GM12892 (cell line): ENCODE measurements at regions not wholly inside any gene's neighbourhood (a gene's known extent, or its start where the extent isn't known, plus 50 kb on each side); places are given as distances from the start of the nearest gene placed in this dataset.

ENCODE experiments used
- DNase-seq: peaks from one replicate; pipeline ENCODE4 v3.0.0; 2011; ENCODE audit not compliant: insufficient read length
- FAIRE-seq: peaks from 2 replicates; lab custom pipeline; 2011; peaks lifted over from hg19 to GRCh38; lab: Jason Lieb, UNC
- POLR2A ChIP-seq: IDR thresholded peaks from 2 replicates; pipeline ENCODE4 v1.6.1; 2011; ENCODE audit warnings: low read depth, low read length, control low read depth
- POLR2AphosphoS5 ChIP-seq: IDR thresholded peaks from 2 replicates; pipeline ENCODE4 v1.6.1; 2011; ENCODE audit warnings: low read depth, low read length, control low read depth
- TAF1 ChIP-seq: IDR thresholded peaks from 2 replicates; pipeline ENCODE4 v1.6.1; 2011; ENCODE audit warnings: low read depth, mild to moderate bottlenecking, control low read depth, low read length, borderline replicate concordance

GRCh38 chr2:107006836-107007235 lies 120.9 kb upstream of the ST6GAL2 start:
- DNase-seq (no peak), FAIRE-seq (no peak)
- TF ChIP-seq POLR2AphosphoS5 (no peak), TAF1 (no peak), POLR2A (no peak)

- no peak for FAIRE-seq
- TF ChIP-seq POLR2AphosphoS5 (no peak), POLR2A (no peak)
- no peak for DNase-seq
These were observed 122.0 kb upstream of the ST6GAL2 start for GRCh38 chr2:107007927-107008326.

- no peak for DNase-seq
- TF ChIP-seq POLR2A (no peak), TAF1 (no peak), POLR2AphosphoS5 (no peak)
- no peak for FAIRE-seq
These were observed 122.9 kb upstream of the ST6GAL2 start for GRCh38 chr2:107008843-107009242.

GRCh38 chr2:107009275-107009674 lies 123.3 kb upstream of the ST6GAL2 start:
- FAIRE-seq = no peak
- DNase-seq = no peak
- no peak for TF ChIP-seq POLR2A
- no peak for TF ChIP-seq POLR2AphosphoS5
- no peak for TF ChIP-seq TAF1

- no peak for FAIRE-seq
These were observed 126.8 kb upstream of the ST6GAL2 start for GRCh38 chr2:107012714-107013306.

GRCh38 chr2:107013884-107014283 lies 127.9 kb upstream of the ST6GAL2 start:
- no peak for DNase-seq
- TF ChIP-seq TAF1 = no peak
- TF ChIP-seq POLR2A = no peak
- no peak for TF ChIP-seq POLR2AphosphoS5
- no peak for FAIRE-seq

More at GRCh38 chr2:107012714-107013306, 126.8 kb upstream of the ST6GAL2 start:
- TF ChIP-seq POLR2A (no peak), POLR2AphosphoS5 (no peak), TAF1 (no peak)
- DNase-seq = no peak

GRCh38 chr2:107018366-107018765 lies 132.4 kb upstream of the ST6GAL2 start:
- DNase-seq = no peak

GRCh38 chr2:107020392-107020791 lies 134.4 kb upstream of the ST6GAL2 start:
- TF ChIP-seq TAF1 = no peak
- TF ChIP-seq POLR2A = no peak
- TF ChIP-seq POLR2AphosphoS5 = no peak
- DNase-seq = no peak
- no peak for FAIRE-seq

More at GRCh38 chr2:107018366-107018765, 132.4 kb upstream of the ST6GAL2 start:
- FAIRE-seq = no peak
- TF ChIP-seq POLR2A (no peak), POLR2AphosphoS5 (no peak)

GRCh38 chr2:107024269-107024668 lies 138.3 kb upstream of the ST6GAL2 start:
- TF ChIP-seq TAF1 (no peak), POLR2A (no peak), POLR2AphosphoS5 (no peak)
- FAIRE-seq = no peak

GRCh38 chr2:107025291-107025857 lies 139.4 kb upstream of the ST6GAL2 start:
- FAIRE-seq (no peak), DNase-seq (no peak)
- TF ChIP-seq POLR2AphosphoS5 = no peak
- TF ChIP-seq POLR2A = no peak
- no peak for TF ChIP-seq TAF1

More at GRCh38 chr2:107024269-107024668, 138.3 kb upstream of the ST6GAL2 start:
- DNase-seq = no peak

GRCh38 chr2:107025869-107026380 lies 140.0 kb upstream of the ST6GAL2 start:
- no peak for FAIRE-seq
- TF ChIP-seq TAF1 (no peak), POLR2A (no peak), POLR2AphosphoS5 (no peak)

GRCh38 chr2:107027205-107027604 lies 141.2 kb upstream of the ST6GAL2 start:
- DNase-seq (no peak), FAIRE-seq (no peak)
- TF ChIP-seq POLR2AphosphoS5 (no peak), TAF1 (no peak), POLR2A (no peak)

More at GRCh38 chr2:107025869-107026380, 140.0 kb upstream of the ST6GAL2 start:
- no peak for DNase-seq
